ENCODE measurements at regions not wholly inside any gene's neighbourhood (a gene's known extent, or its start where the extent isn't known, plus 50 kb on each side); places are given as distances from the start of the nearest gene placed in this dataset.

DNA sequence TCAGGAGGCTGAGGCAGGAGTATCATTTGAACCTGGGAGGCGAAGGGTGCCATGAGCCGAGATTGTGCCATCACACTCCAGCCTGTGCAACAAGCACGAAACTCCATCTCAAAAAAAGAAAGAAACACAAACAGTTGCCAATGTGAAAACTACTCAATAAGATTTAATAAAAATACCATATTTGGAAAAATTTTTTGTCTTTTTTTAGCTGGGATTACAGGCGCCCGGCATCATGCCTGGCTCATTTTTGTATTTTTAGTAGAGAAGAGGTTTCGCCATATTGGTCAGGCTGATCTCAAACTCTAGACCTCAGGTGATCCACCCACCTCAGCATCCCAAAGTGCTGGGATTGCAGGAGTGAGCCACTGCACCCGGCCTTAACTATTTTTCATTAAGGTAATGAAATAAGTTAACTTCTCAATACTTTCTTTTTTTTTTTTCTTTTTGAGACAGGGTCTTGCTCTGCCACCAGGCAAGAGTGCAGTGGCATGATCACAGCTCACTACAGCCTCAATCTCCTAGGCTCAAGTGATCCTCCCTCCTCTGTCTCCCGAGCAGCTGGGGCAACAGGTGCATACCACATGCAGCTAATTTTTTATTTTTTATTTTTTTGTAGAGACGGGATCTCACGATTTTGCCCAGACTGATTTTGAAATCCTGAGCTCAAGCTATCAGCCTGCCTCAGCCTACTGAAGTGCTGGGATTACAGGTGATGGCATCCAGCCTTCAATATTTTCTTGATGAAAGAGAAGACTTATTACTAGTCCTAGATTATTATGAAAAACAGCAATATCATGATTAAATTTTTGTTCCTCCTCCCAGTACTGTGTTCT is 4746.2 kb upstream of the OR11H1 start:
- H3K27ac ChIP-seq (ENCODE audit: insufficient read length, low read depth, low read length) = no peak overlapping the region
- Mint-ChIP-seq H3K27me3 (ENCODE audit: low read depth) (peaks cover 20% of the 10 kb centered on the region), H3K4me1 (no peaks in the 10 kb centered on the region), H3K27ac (no peak overlapping the region), H3K4me3 (no peak overlapping the region), H3K36me3 (ENCODE audit: insufficient read depth in 1 of 3, low read depth in 3 of 3) (peaks cover 39 to 54% (median 44%) of the 10 kb centered on the region in 3 experiments), H3K9me3 (peaks cover 74 to 75% of the 10 kb centered on the region in 2 experiments)
- no peak overlapping the region for H2AFZ ChIP-seq (ENCODE audit: low read length)
- H2BK5ac ChIP-seq (ENCODE audit: insufficient read length, low read length) = no peak overlapping the region
- no peak overlapping the region for H2BK20ac ChIP-seq (ENCODE audit: low read depth, low read length, poor library complexity, severe bottlenecking)
- H2BK12ac ChIP-seq (ENCODE audit: insufficient read length, low read depth, low read length) = no peak overlapping the region
- H2BK120ac ChIP-seq (ENCODE audit: low read depth, low read length, poor library complexity, severe bottlenecking) = no peak overlapping the region
- H3K23me2 ChIP-seq (ENCODE audit: insufficient read length, low read depth, low read length, poor library complexity, severe bottlenecking) = no peaks in the 10 kb centered on the region
- no peaks in the 10 kb centered on the region for H3K4me1 ChIP-seq (ENCODE audit: insufficient read depth, low read length)
- H3T11ph ChIP-seq (ENCODE audit: low read length) = no peak overlapping the region
- H3K23ac ChIP-seq (ENCODE audit: insufficient read length, low read depth, low read length) = no peak overlapping the region
- H4K20me1 ChIP-seq (ENCODE audit: control insufficient read depth, insufficient read depth, insufficient read length) = no peaks in the 10 kb centered on the region
- no CpG with 5 or more reads among the region's 10 CpGs for WGBS (ENCODE audit: extremely low coverage, insufficient read length, low lambda C conversion rate)
- H3K9ac ChIP-seq (ENCODE audit: extremely low read depth, insufficient read length, low read length) = no peak overlapping the region
- H2BK15ac ChIP-seq (ENCODE audit: low read depth, low read length) = no peak overlapping the region
- no peak overlapping the region for H3K18ac ChIP-seq (ENCODE audit: insufficient read length, low read depth, low read length)
- H3K14ac ChIP-seq (ENCODE audit: insufficient read depth, low read length) = no peak overlapping the region
- no peaks in the 10 kb centered on the region for H3K27me3 ChIP-seq (ENCODE audit: insufficient read depth, low read length)
- no peaks in the 10 kb centered on the region for H3K79me2 ChIP-seq (ENCODE audit: insufficient read depth, low read length)
- H3K4ac ChIP-seq (ENCODE audit: low read depth, low read length) = no peak overlapping the region
- TF ChIP-seq, protein P1, sequence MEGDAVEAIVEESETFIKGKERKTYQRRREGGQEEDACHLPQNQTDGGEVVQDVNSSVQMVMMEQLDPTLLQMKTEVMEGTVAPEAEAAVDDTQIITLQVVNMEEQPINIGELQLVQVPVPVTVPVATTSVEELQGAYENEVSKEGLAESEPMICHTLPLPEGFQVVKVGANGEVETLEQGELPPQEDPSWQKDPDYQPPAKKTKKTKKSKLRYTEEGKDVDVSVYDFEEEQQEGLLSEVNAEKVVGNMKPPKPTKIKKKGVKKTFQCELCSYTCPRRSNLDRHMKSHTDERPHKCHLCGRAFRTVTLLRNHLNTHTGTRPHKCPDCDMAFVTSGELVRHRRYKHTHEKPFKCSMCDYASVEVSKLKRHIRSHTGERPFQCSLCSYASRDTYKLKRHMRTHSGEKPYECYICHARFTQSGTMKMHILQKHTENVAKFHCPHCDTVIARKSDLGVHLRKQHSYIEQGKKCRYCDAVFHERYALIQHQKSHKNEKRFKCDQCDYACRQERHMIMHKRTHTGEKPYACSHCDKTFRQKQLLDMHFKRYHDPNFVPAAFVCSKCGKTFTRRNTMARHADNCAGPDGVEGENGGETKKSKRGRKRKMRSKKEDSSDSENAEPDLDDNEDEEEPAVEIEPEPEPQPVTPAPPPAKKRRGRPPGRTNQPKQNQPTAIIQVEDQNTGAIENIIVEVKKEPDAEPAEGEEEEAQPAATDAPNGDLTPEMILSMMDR (conservative IDR thresholded peaks at IDR 0.05) = no peak
- no peak for DNase-seq
- H4K91ac ChIP-seq (ENCODE audit: insufficient read length, low read depth, low read length) = no peak overlapping the region
- H2AK5ac ChIP-seq (ENCODE audit: insufficient read length, low read length) = no peak overlapping the region
- no peak overlapping the region for H4K5ac ChIP-seq (ENCODE audit: insufficient read length, low read depth, low read length)
- no peak overlapping the region for H3K4me2 ChIP-seq (ENCODE audit: insufficient read depth, insufficient read length, low read length)
- no peak overlapping the region for H3K56ac ChIP-seq (ENCODE audit: insufficient read length, low read depth, low read length)
- H3K9me3 ChIP-seq (ENCODE audit: control insufficient read depth, low read depth, low read length) = peaks cover 67% of the 10 kb centered on the region
- H4K8ac ChIP-seq (replicated peaks; ENCODE audit: insufficient read length, low read depth, low read length) = no peak overlapping the region
- no peaks in the 10 kb centered on the region for H3K79me1 ChIP-seq (ENCODE audit: insufficient read depth, low read depth, low read length, poor library complexity, severe bottlenecking)
